CD14-positive monocyte (primary cell): ENCODE measurements at regions not wholly inside any gene's neighbourhood (a gene's known extent, or its start where the extent isn't known, plus 50 kb on each side); places are given as distances from the start of the nearest gene placed in this dataset.

Source experiments
- DNase-seq, 3 donors: peaks; one replicate each; pipeline ENCODE4 v3.0.0-alpha.2; 2011 to 2022
- H2AFZ ChIP-seq: 2 replicates; pipeline ENCODE4 v1.6.0; 2012; ENCODE audit warnings: mild to moderate bottlenecking, low read depth, low read length, inconsistent platforms; ENCODE audit not compliant: insufficient read depth, poor library complexity, severe bottlenecking
- H3K27ac ChIP-seq, 2 donors: 1 replicate in 1 of 2; 2 replicates in 1 of 2; pipeline ENCODE4 v1.5.1; 2012 to 2013; ENCODE audit warnings: low read length in 2 of 2, control low read depth in 1 of 2, inconsistent platforms in 1 of 2, low read depth in 1 of 2, mild to moderate bottlenecking in 1 of 2
- H3K27me3 ChIP-seq, 2 donors: one replicate each; pipeline versions ENCODE4 v1.6.0 to v1.6.1; 2011 to 2013; ENCODE audit warnings: low read length in 2 of 2; ENCODE audit not compliant: control insufficient read depth in 2 of 2, insufficient read depth in 2 of 2
- H3K36me3 ChIP-seq, 2 donors: replicated peaks in 1 of 2; 1 replicate in 1 of 2; 2 replicates in 1 of 2; pipeline versions ENCODE4 v1.5.1 to v1.6.1; 2012 to 2013; ENCODE audit warnings: low read length in 2 of 2, control low read depth in 1 of 2, inconsistent platforms in 1 of 2, mild to moderate bottlenecking in 1 of 2; ENCODE audit not compliant: insufficient read depth in 2 of 2, control insufficient read depth in 1 of 2
- H3K4me1 ChIP-seq, 2 donors: 1 replicate in 1 of 2; 2 replicates in 1 of 2; pipeline versions ENCODE4 v1.5.1 to v1.6.1; 2012 to 2013; ENCODE audit warnings: low read length in 2 of 2, control low read depth in 1 of 2, inconsistent platforms in 1 of 2, mild to moderate bottlenecking in 1 of 2, moderate library complexity in 1 of 2; ENCODE audit not compliant: insufficient read depth in 2 of 2, control insufficient read depth in 1 of 2
- H3K4me2 ChIP-seq: replicated peaks from 2 replicates; pipeline ENCODE3; 2012; ENCODE audit warnings: low read length, moderate library complexity, mild to moderate bottlenecking; ENCODE audit not compliant: poor library complexity, severe bottlenecking; ENCODE audit errors: extremely low read depth
- H3K4me3 ChIP-seq, 3 experiments: fragments of 200-600 bp in 1 of 3; sonication (generic) in 1 of 3; replicated peaks in 1 of 3; 1 replicate in 2 of 3; 2 replicates in 1 of 3; pipeline ENCODE4 v1.5.1; 2011 to 2013; ENCODE audit warnings: low read length in 3 of 3, mild to moderate bottlenecking in 3 of 3, control low read depth in 2 of 3, low read depth in 2 of 3, inconsistent platforms in 1 of 3, moderate library complexity in 1 of 3
- H3K79me2 ChIP-seq: 2 replicates; pipeline ENCODE4 v1.6.0; 2012; ENCODE audit warnings: mild to moderate bottlenecking, control low read depth, inconsistent platforms, low read length, moderate library complexity; ENCODE audit not compliant: insufficient read depth
- H3K9ac ChIP-seq: 2 replicates; pipeline ENCODE4 v1.6.0; 2017; ENCODE audit warnings: low read length, mild to moderate bottlenecking; ENCODE audit not compliant: insufficient read depth, poor library complexity, severe bottlenecking
- H3K9me3 ChIP-seq, 2 donors: replicated peaks in 1 of 2; 1 replicate in 1 of 2; 2 replicates in 1 of 2; pipeline versions ENCODE4 v1.5.1 to v1.6.1; 2012 to 2013; ENCODE audit warnings: low read length in 2 of 2, control low read depth in 1 of 2; ENCODE audit not compliant: control insufficient read depth in 1 of 2, insufficient read depth in 1 of 2
- H4K20me1 ChIP-seq: 2 replicates; pipeline ENCODE4 v1.6.0; 2012; ENCODE audit warnings: mild to moderate bottlenecking, low read length, control low read depth, moderate library complexity; ENCODE audit not compliant: insufficient read depth
- H3K27ac Mint-ChIP-seq, 7 donors: one replicate each; pipeline ENCODE4 v1.8.0; 2020; ENCODE audit warnings: mild to moderate bottlenecking in 7 of 7, mixed read lengths in 7 of 7, moderate library complexity in 6 of 7, inconsistent platforms in 2 of 7
- H3K27me3 Mint-ChIP-seq, 3 donors: one replicate each; pipeline ENCODE4 v1.8.0; 2021 to 2022; ENCODE audit warnings: low read depth in 3 of 3, mild to moderate bottlenecking in 3 of 3, mixed read lengths in 3 of 3, moderate library complexity in 3 of 3, inconsistent platforms in 1 of 3
- H3K36me3 Mint-ChIP-seq, 2 donors: one replicate each; pipeline ENCODE4 v1.8.0; 2020; ENCODE audit warnings: mixed read lengths in 2 of 2, inconsistent platforms in 1 of 2, mild to moderate bottlenecking in 1 of 2
- H3K4me1 Mint-ChIP-seq: one replicate; pipeline ENCODE4 v1.8.0; 2020; ENCODE audit warnings: mild to moderate bottlenecking, mixed read lengths
- H3K4me3 Mint-ChIP-seq, 2 donors: one replicate each; pipeline ENCODE4 v1.8.0; 2020; ENCODE audit warnings: mild to moderate bottlenecking in 2 of 2, mixed read lengths in 2 of 2, moderate library complexity in 1 of 2
- H3K9me3 Mint-ChIP-seq, 7 donors: one replicate each; pipeline ENCODE4 v1.8.0; 2020 to 2022; ENCODE audit warnings: mixed read lengths in 7 of 7, mild to moderate bottlenecking in 6 of 7, moderate library complexity in 6 of 7, inconsistent platforms in 2 of 7
- CTCF ChIP-seq: fragments of 200-600 bp; IDR thresholded peaks from one replicate; pipeline ENCODE4 v1.8.0; 2022; ENCODE audit warnings: antibody characterized with exemption, mild to moderate bottlenecking
- WGBS: methylation state at CpG from one replicate; pipeline ENCODE4 v1.1.5; 2013; ENCODE audit warnings: missing lambda C conversion rate; ENCODE audit not compliant: insufficient coverage; 5-methylcytosine and 5-hydroxymethylcytosine counted together
- intact Hi-C, 2 donors: fragments of 100-400 bp; cut with micrococcal nuclease; formaldehyde crosslinking; loops; one replicate each; pipeline versions ENCODE4 v1.15.0 to v1.15.1; 2023

GRCh38 chr5:125281667-125282066 lies 535.2 kb upstream of the ZNF608 start:
- H3K4me3 ChIP-seq: no peak overlapping the region
- intact Hi-C loops: no loop called here
- H3K4me1 ChIP-seq: no peaks in the 10 kb centered on the region
- TF ChIP-seq CTCF: no peak
- no peaks in the 10 kb centered on the region for H3K36me3 ChIP-seq
- no peak overlapping the region for H2AFZ ChIP-seq
- H3K4me2 ChIP-seq: no peak overlapping the region
- no peaks in the 10 kb centered on the region for H3K27me3 ChIP-seq
- Mint-ChIP-seq H3K4me1 (no peaks in the 10 kb centered on the region), H3K27ac (no peak overlapping the region), H3K9me3 (peaks cover 0 to 3% (median 1%) of the 10 kb centered on the region in 7 donors), H3K36me3 (no peaks in the 10 kb centered on the region), H3K27me3 (no peaks in the 10 kb centered on the region), H3K4me3 (no peak overlapping the region)
- no peak for DNase-seq
- H3K27ac ChIP-seq: no peak overlapping the region
- no peak overlapping the region for H3K9ac ChIP-seq
- H3K9me3 ChIP-seq: no peaks in the 10 kb centered on the region
- no peaks in the 10 kb centered on the region for H4K20me1 ChIP-seq
- H3K79me2 ChIP-seq: no peaks in the 10 kb centered on the region

GRCh38 chr5:125283372-125283771 lies 536.9 kb upstream of the ZNF608 start:
- no peaks in the 10 kb centered on the region for H3K4me1 Mint-ChIP-seq
- no peaks in the 10 kb centered on the region for H3K27me3 ChIP-seq
- H3K27me3 Mint-ChIP-seq: no peaks in the 10 kb centered on the region

More at GRCh38 chr5:125283372-125283771, 536.9 kb upstream of the ZNF608 start:
- Histone ChIP-seq H3K4me1 (no peaks in the 10 kb centered on the region), H3K9me3 (no peaks in the 10 kb centered on the region), H4K20me1 (no peaks in the 10 kb centered on the region), H2AFZ (no peak overlapping the region), H3K27ac (no peak overlapping the region), H3K4me3 (no peak overlapping the region), H3K79me2 (no peaks in the 10 kb centered on the region), H3K36me3 (no peaks in the 10 kb centered on the region), H3K4me2 (no peak overlapping the region), H3K9ac (no peak overlapping the region)
- no peak overlapping the region for H3K4me3 Mint-ChIP-seq
- WGBS: 100% methylated on average over 1 of the region's 2 CpGs
- DNase-seq: no peak
- no peaks in the 10 kb centered on the region for H3K36me3 Mint-ChIP-seq
- peaks cover 0 to 3% (median 0%) of the 10 kb centered on the region in 7 donors for H3K9me3 Mint-ChIP-seq
- intact Hi-C loops: no loop called here
- TF ChIP-seq CTCF: no peak
- no peak overlapping the region for H3K27ac Mint-ChIP-seq
